ENCODE measurements at regions not wholly inside any gene's neighbourhood (a gene's known extent, or its start where the extent isn't known, plus 50 kb on each side); places are given as distances from the start of the nearest gene placed in this dataset.
A peak's percentile ranks its signal among the peaks of the same experiment; 100 is the strongest.

DNA sequence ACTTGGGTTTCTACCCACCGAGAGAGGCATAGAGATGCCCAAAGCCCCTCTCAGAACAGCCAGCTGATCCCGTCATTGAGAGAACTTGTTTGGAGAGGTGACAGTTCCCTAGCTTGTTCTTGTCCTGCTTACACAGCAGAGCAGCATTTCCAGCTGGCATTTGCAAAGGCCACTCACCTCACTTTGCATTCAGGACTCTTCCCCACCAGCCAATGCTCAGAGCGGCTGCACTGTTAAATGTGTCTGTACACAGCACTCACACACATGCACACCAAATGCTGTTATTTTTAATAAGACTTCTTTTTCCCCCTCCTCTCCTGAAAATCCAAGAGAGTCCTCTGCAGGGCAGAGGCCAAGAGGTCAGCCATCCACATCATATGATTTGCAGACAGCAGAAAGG lies 104.6 kb upstream of the SLC14A2 start:
- no peak overlapping the region for H3K4me3 ChIP-seq
- no peak overlapping the region for H3K27ac ChIP-seq
- H3K36me3 ChIP-seq = no peaks in the 10 kb centered on the region
- intact Hi-C loops (cut with DNase I) = no loop called here
- H3K27me3 ChIP-seq (ENCODE audit: low read depth) = no peaks in the 10 kb centered on the region
- no peak for DNase-seq
- TF ChIP-seq CTCF (IDR thresholded peaks at IDR 0.05) = no peak
- no peaks in the 10 kb centered on the region for H3K4me1 ChIP-seq
- ATAC-seq = no peak
- no peaks in the 10 kb centered on the region for H3K9me3 ChIP-seq

DNA sequence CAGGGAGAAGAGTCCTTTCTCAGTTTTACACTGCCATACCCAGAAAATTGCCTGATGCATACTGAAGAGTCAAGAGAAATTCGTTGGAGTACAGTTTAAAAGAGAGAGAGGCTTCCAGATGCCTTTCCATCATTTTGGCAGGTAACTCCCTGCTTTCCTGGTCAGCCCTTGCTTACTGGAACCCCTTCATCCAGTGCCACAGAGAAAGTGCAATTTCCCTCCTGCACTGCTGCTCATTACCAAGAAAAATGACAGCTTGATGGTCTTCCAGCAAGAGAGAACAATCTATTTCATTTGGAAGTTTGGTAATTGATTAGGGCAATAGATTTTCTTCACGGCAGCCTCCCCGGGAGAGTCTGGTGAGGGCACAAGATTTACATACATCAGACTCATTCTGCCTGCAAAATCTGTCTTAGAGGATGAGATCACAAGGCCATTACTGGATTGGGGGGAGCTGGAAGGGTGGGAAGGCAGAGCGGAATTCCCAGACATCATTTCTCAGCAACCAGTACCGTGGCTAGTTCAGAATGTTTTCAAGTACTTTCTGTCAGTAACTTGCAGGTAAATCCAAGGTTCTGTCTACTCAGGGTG lies 102.8 kb upstream of the SLC14A2 start:
- TF ChIP-seq CTCF (IDR thresholded peaks at IDR 0.05) = no peak

GRCh38 chr18:45517181-45517741 lies 98.0 kb upstream of the SLC14A2 start:
- no peaks in the 10 kb centered on the region for H3K36me3 ChIP-seq

More for the DNA sequence above, 102.8 kb upstream of the SLC14A2 start:
- Histone ChIP-seq H3K27me3 (ENCODE audit: low read depth) (no peaks in the 10 kb centered on the region), H3K4me1 (no peaks in the 10 kb centered on the region), H3K36me3 (no peaks in the 10 kb centered on the region), H3K4me3 (no peak overlapping the region), H3K9me3 (no peaks in the 10 kb centered on the region), H3K27ac (no peak overlapping the region)
- intact Hi-C loops (cut with DNase I) = no loop called here
- DNase-seq (no peak), ATAC-seq (no peak)

DNA sequence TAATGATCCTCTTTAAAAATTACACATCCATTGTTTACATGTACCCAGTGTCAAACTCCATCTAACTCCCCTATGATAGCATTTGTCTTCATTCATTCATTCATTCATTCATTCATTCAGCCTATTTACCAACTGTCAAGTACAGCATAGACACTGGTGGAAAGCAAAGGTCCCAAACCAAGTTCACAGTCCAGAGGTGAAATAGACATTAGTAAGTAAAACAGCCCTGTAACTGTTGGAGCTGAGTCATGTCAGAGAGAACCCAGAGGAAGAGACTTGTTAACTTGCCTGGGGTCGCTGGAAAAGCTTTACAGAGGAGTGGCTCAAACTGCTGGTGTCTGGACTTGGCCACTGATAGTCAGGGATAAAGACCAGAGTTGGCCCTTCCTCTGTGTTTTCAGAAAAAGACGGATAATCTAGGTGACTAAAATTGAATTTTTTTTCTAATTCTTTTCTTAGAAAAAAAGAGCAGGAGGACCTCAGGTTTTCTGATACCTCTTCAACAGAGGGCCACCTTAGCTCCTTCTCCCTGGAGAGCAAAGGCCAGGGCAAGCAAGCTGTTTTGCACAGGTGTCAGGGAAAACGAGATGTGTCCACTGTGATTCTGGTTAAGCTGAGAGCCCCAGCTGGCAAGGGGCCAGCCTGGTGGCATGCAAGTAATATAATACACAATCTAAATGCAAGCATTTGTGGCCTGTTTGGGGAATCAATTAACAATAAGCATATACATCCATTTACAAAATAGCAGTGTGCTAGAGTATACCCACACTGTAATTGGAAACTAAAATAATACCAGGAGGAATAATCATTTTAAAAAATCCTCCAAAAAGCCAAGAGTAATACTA lies 96.7 kb upstream of the SLC14A2 start:
- H3K27me3 ChIP-seq (ENCODE audit: low read depth) = no peaks in the 10 kb centered on the region
- H3K4me3 ChIP-seq = no peak overlapping the region
- DNase-seq (no peak), ATAC-seq (no peak)
- no peak for TF ChIP-seq CTCF (IDR thresholded peaks at IDR 0.05)
- H3K4me1 ChIP-seq = peaks cover 11% of the 10 kb centered on the region
- intact Hi-C loops (cut with DNase I) = no loop called here
- no peaks in the 10 kb centered on the region for H3K9me3 ChIP-seq
- H3K36me3 ChIP-seq = no peaks in the 10 kb centered on the region
- peak overlapping the region; percentile 77 for H3K27ac ChIP-seq

More at GRCh38 chr18:45517181-45517741, 98.0 kb upstream of the SLC14A2 start:
- no peaks in the 10 kb centered on the region for H3K9me3 ChIP-seq
- intact Hi-C loops (cut with DNase I) = no loop called here
- H3K27me3 ChIP-seq (ENCODE audit: low read depth) = no peaks in the 10 kb centered on the region
- TF ChIP-seq CTCF (IDR thresholded peaks at IDR 0.05) = no peak
- H3K4me3 ChIP-seq = no peak overlapping the region
- DNase-seq = no peak
- H3K27ac ChIP-seq = peak overlapping the region; percentile 77
- H3K4me1 ChIP-seq = peaks cover 11% of the 10 kb centered on the region
- peak; percentile 67 to 69 for ATAC-seq

DNA sequence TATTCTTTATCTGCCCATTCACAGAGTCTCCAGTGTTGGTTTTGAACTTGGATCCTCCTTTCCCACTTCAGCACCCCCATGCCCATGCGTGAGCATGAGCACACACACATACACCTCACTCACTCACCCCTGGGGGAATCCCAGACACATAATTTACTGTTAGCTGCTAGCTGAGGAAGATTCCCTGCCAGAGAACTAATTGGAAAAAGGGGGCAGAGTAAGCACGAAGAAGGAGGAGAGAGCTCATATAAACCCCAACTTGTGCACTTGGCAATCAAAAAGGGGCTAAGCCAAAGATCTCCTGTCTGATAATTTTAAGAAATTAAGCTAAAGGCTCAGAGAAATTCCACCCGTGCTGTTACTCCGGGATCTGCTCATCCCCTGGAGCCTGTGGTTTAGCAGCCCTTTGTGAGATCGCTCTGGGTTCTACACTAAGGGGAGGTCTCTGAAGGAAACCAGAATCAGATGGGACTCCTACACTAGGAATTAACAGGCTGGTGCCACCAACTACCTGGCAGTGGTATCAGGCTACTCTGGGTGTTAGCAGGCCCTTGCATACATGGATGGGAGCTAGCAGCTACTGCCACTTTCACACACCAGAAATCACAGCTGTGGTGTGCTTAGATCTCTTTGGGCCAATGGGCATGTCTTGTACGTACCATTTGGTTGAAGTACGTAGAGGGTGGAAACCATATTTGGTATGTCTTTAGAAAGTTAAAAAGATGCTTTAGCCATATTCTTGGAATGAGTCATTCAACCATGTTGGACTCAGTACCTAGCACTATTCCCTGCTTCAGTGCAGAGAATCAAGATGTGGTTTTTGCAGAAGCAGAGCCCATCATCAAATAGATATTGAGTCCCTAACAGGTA lies 95.6 kb upstream of the SLC14A2 start:
- Histone ChIP-seq H3K4me3 (no peak overlapping the region), H3K36me3 (no peaks in the 10 kb centered on the region), H3K27ac (no peak overlapping the region), H3K9me3 (no peaks in the 10 kb centered on the region), H3K27me3 (ENCODE audit: low read depth) (no peaks in the 10 kb centered on the region), H3K4me1 (peaks cover 11% of the 10 kb centered on the region)
- intact Hi-C loops (cut with DNase I) = no loop called here
- ATAC-seq (no peak), DNase-seq (no peak)
- TF ChIP-seq CTCF (IDR thresholded peaks at IDR 0.05) = no peak
